GM19099 (cell line): ENCODE measurements at regions not wholly inside any gene's neighbourhood (a gene's known extent, or its start where the extent isn't known, plus 50 kb on each side); places are given as distances from the start of the nearest gene placed in this dataset.

Source experiments
- POLR2A ChIP-seq: IDR thresholded peaks from 3 replicates; pipeline ENCODE4 v1.6.1; 2011; ENCODE audit warnings: low read depth; ENCODE audit not compliant: insufficient read length; ENCODE audit errors: extremely low read depth

DNA sequence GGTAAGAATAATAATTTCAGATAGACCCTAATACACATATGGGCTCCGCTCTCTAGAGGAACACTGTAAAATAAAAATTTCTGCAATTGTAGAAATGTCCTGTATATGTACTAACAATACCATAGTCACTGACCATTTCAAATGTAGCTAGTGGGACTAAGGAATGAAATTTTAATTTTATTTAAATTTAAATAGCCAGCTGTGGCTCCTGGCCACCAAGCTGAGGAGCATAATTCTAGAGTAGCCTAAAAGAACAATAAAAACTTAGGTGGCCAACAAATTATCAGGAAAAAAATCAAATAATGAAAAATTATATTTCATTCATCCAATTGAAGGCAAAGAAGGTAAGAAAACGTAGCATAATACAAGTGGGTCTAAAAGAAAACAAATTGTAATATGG is 240.9 kb upstream of the MIR17HG start:
- TF ChIP-seq POLR2A, result no peak

- TF ChIP-seq POLR2A, result no peak
These were observed 239.2 kb upstream of the MIR17HG start for GRCh38 chr13:91108315-91108714.

- no peak for TF ChIP-seq POLR2A
These were observed 235.8 kb upstream of the MIR17HG start for GRCh38 chr13:91111476-91112200.

DNA sequence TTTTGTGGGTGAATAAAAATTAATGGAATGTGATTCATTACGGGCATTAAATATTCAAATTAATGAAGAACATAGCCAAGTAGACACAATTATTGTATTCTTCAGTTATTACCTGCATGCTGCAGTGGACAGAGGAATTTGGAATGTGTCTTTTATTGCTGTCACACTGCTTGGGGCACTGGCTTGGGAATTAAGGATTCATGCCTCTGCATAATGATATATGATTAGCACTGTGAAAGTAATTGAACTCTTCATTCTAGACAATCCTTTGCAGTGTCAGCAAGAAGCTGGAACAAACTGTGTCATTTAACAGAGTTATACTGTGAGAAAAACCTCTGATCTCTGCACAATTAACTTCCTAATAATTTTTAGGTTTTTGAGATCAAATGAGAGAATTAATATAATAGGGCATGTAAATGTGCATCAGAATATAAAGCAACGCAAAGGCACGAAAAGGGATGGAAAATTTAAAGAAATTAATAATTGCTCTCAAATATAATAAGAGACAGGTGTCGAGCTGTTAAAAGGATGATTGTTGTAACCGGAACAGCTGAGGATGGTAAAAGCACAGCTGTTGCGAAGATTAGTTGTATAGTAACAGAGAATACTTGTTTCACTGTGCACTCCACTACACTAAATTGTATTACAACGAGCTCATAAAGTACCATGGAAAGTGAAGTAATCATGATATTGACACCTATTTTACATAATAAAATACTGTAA is 235.1 kb upstream of the MIR17HG start:
- TF ChIP-seq POLR2A, result no peak

DNA sequence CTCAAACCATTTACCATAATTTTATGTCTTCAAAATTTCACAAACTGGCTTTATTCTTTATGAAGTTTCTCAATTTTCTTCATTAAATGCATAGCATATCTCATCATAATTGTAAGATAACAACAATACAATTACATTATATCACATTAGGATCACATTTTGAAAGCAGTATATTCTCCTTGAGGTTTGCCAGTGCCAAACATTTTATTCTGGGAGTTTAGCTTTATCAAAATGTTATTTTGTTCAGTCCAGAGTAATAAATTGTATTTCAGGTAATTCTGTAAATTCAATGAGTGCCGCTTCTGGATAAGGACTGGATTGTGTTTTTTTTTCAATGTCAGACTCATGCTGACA is 234.6 kb upstream of the MIR17HG start:
- TF ChIP-seq POLR2A, result no peak

DNA sequence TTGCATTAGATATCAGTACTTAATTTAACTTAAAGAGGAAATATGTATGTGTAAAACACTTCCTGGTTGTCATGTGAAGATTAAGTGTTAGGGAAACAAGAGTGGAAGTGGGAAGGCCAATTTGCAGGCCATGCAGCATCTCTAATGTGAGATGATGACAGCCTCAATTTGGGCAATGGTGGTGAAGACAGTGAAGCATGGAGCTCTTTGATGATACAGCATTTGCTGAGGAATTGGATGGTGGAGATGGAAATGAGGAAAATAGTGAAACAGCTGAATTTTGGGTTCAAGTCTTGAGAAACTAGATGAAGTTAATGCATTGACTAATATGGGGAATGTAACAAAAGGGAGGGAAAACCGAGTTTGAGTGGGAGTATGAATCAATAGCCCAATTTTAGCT is 231.7 kb upstream of the MIR17HG start:
- TF ChIP-seq POLR2A, result no peak

- TF ChIP-seq POLR2A, result no peak
These were observed 230.1 kb upstream of the MIR17HG start for GRCh38 chr13:91117351-91117750.

DNA sequence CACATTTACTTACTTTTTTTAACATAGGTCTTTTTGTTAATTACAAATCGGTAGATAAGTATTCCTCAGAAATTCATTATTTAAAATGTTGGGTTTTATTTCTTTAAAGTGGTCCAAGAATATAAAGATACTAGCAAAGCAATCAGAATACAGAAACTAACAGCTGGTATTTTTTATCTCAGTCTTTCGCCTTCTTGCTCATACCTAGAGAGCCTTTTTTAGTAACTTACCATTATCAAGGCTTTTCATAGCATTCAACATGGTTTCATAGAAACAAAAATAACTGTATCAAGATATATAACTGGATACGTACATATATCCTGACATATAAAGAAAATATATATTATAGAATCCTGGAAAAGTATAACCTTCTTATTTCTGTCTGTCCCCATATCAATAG is 227.8 kb upstream of the MIR17HG start:
- TF ChIP-seq POLR2A, result no peak

DNA sequence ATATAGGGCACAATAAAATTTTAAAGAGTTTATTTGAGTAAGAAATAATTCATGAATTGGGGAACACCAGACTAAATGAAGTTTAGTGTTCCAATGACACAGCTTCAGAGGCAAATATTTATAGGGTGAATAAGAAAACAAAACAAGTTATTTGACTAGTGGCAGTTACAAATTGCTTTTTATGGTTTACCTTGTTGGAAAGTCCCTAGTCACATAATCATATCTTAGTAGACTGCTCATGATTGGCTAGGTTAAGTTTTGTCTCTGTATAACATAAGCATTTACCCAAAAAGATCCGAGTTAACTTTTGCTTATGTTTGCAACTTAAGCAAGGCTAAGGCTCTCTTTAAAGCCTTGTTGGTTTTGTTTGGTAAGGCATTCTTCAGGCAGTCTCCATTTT is 224.7 kb upstream of the MIR17HG start:
- TF ChIP-seq POLR2A, result no peak

DNA sequence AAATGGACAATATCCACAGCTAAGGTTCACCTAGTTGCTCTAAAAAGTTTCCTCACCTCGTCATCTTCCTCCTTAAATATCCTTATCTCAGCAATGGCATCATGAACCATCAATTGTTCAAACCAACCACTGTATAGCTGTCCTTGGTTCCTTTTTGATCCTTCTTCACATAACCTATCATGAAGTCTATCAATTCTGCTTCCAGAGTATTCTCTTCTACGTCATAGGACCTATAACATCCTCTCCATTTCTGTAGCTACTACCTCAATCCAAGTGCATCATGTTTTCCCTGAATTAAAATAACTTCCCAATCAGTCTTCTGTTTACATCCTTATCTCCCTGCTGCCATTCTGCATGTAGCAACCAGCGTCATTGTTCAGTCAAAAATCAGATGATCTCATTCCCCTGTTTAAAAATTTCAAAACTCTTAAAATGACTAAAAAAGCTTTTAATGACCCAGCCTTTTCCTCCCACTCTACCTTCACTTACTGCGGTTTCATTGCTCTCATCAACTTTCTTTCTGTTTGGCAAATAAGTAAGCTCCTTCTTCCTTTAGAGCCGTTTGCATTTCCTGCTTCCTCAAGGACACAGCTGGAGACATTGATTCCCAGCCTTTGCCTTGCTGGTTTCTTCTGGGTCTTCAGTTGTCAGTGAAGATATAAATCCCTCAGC is 223.9 kb upstream of the MIR17HG start:
- no peak for TF ChIP-seq POLR2A

DNA sequence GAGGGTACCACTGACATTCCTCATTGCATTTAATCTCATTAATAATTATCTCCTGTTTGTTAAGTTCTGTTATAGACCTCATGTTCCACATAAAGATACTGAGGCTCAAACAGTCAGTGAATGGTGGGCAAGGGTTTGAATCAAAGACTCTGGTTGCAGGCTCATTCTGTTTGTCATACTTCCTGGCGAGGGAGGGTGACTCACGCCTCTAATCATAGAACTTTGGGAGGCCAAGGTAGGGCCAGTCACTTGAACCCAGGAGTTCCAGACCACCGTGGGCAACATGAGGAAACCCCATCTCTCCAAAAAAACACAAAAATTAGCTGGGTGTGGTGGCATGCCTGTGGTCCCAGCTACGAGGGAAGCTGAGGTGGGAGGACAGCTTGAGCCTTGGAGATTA is 220.7 kb upstream of the MIR17HG start:
- TF ChIP-seq POLR2A, result no peak

DNA sequence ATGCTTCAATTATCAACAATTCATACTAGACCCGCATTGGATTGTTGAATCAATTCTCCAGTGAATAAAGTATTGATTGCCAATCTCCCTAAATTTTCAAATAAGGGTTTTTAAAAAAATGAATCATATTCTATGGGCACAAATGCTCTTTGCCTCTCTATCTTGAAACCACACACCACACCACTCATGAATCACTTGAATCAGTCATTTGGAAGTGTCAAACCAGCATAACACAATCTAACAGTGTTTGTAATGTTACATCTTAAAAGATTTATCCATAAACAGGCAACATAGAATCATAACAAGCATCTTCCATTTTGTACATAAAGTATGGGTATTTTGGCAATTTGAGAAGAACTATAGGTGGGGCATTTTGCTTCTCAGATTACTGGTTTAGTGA is 219.5 kb upstream of the MIR17HG start:
- TF ChIP-seq POLR2A, result no peak

DNA sequence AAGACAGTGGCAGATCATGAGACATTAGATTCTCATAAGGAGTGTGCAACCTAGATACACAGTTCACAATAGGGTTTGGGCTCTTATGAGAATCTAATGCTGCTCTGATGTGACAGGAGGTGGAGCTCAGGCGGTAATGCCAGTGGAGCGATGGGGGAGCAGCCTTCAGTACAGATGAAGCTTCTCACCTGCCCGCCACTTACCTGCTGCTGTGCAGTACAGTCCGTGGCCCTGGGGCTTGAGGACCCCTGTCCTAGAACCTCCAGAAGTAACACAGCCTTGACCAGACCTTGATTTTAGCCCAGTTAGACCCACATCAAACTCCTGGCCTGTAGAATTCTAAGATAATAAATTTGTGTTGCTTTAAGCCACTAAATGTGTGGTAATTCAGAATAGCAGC is 215.1 kb upstream of the MIR17HG start:
- no peak for TF ChIP-seq POLR2A

- TF ChIP-seq POLR2A, result no peak
These were observed 214.7 kb upstream of the MIR17HG start for GRCh38 chr13:91132786-91133185.

DNA sequence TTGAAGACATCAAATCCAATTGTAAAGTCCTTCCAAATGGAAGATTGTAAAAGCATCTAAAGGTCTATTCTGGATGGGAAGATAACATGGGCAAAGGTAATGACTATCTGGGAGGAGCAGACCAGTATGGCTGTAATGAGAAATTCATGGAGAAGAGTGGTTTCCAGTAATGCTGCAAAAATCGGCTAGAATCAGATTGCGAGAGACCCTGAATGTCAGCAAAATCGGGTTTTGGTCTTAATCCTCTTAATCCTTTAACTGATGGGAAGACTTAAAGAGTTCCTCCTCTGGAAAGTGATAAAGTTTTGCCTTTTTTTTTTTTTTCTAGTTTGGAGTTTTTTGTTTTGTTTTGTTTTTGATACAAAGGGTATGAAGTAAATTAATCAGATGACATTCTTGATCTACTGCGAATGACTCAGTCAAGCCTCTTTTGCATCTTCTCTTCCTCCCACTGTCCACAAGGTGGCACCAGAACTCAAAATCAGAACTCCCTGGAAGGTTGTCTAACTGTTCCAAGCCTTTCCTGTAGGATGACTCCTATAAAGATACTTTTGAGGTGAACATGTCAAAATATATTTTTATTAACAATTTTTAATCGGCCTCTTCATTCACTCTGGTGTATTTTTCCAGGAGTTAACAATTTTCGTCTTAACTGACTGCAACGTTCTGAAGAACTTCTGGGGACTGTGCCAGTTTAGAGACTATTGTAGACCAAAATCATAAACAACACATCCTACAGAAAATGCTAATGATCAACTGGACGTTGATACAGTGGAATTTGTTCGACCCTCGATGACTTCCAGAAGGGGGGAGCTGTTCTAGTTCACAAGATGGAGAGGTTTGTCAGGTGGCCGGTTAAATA is 213.3 kb upstream of the MIR17HG start:
- no peak for TF ChIP-seq POLR2A
